ENCODE measurements at regions not wholly inside any gene's neighbourhood (a gene's known extent, or its start where the extent isn't known, plus 50 kb on each side); places are given as distances from the start of the nearest gene placed in this dataset.

DNA sequence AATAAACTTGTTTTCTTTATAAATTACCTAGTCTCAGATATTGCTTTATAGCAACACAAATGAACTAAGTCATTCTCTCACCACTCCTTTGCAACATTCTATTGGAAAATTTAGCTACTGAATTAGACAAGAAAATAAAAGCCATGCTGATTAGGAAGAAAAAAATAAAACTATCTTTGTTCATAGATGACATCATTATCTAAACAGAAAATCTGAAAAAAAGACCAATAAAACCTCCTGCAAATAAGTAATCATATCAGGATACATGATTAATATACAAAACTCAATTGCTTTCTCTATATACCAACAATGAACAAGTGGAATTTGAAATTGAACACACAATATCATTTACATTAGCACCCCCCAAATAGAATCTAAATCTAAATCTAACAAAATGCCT, 455.3 kb upstream of the KIF2A start:
- Histone ChIP-seq H3K27me3 (no peaks in the 10 kb centered on the region), H3K4me1 (no peaks in the 10 kb centered on the region), H3K9me3 (no peaks in the 10 kb centered on the region), H3K27ac (no peak overlapping the region), H3K4me3 (replicated peaks in 1 of 3) (no peak overlapping the region), H3K36me3 (no peaks in the 10 kb centered on the region)
- TF ChIP-seq POLR2A (IDR thresholded peaks at IDR 0.05) = no peak
- TF ChIP-seq, protein P1, sequence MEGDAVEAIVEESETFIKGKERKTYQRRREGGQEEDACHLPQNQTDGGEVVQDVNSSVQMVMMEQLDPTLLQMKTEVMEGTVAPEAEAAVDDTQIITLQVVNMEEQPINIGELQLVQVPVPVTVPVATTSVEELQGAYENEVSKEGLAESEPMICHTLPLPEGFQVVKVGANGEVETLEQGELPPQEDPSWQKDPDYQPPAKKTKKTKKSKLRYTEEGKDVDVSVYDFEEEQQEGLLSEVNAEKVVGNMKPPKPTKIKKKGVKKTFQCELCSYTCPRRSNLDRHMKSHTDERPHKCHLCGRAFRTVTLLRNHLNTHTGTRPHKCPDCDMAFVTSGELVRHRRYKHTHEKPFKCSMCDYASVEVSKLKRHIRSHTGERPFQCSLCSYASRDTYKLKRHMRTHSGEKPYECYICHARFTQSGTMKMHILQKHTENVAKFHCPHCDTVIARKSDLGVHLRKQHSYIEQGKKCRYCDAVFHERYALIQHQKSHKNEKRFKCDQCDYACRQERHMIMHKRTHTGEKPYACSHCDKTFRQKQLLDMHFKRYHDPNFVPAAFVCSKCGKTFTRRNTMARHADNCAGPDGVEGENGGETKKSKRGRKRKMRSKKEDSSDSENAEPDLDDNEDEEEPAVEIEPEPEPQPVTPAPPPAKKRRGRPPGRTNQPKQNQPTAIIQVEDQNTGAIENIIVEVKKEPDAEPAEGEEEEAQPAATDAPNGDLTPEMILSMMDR (IDR thresholded peaks at IDR 0.05) = no peak
- intact Hi-C loops (cut with DNase I) = no loop called here
- no peak for DNase-seq

DNA sequence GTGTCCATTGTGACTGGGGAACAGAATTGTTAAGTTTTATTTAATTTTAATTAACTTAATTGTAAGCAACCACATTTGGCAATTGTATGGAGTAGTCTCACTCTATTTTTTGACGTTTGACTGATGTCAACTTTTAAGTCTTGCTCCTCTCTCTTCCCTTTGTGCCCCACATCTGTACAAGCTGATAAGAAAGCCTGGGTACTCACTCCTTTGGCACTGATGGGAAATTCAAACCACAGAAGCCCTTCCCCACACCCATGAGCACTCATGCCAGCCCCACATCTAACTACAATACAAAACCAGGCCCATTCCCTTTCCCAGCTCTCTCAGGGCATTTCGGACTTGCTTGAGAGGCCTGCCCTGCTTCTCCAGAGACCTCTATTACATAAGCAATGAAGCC, 451.5 kb upstream of the KIF2A start:
- intact Hi-C loops (cut with DNase I) = no loop called here
- no peaks in the 10 kb centered on the region for H3K4me1 ChIP-seq
- H3K27me3 ChIP-seq = no peaks in the 10 kb centered on the region
- WGBS, 2 donors = 80 to 95% methylated on average over 2 of the region's 2 CpGs
- TF ChIP-seq, protein P1 (IDR thresholded peaks at IDR 0.05) = no peak
- TF ChIP-seq POLR2A (IDR thresholded peaks at IDR 0.05) = no peak
- no peaks in the 10 kb centered on the region for H3K9me3 ChIP-seq
- no peak overlapping the region for H3K4me3 ChIP-seq (replicated peaks in 1 of 3)
- DNase-seq = no peak
- no peaks in the 10 kb centered on the region for H3K36me3 ChIP-seq
- no peak overlapping the region for H3K27ac ChIP-seq

DNA sequence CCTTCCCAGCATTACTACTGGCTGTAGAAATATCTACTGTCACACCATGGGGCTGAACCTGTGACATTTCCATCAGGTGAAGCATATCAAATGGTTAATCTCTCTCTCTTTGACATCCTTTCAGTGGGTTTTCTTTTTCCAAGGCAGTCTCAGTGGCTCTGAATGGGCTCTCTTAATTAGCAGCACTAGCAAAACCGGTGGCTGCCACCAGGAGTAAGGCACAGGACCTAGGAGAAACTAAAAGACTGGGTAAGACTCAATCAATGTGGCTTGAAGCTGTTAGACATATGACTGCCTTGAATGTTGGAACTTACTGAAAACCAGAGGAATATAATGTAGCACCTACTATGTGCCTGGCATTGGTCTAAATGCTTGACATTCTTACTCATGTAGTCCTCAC, 445.0 kb upstream of the KIF2A start:
- Histone ChIP-seq H3K9me3 (no peaks in the 10 kb centered on the region), H3K4me1 (no peaks in the 10 kb centered on the region), H3K27me3 (no peaks in the 10 kb centered on the region), H3K27ac (no peak overlapping the region), H3K4me3 (replicated peaks in 1 of 3) (no peak overlapping the region), H3K36me3 (no peaks in the 10 kb centered on the region)
- TF ChIP-seq, protein P1 (IDR thresholded peaks at IDR 0.05) = no peak
- no peak for TF ChIP-seq POLR2A (IDR thresholded peaks at IDR 0.05)
- 44 to 60% methylated on average over 1 of the region's 1 CpG for WGBS, 2 donors
- intact Hi-C loops (cut with DNase I) = no loop called here
- no peak for DNase-seq

DNA sequence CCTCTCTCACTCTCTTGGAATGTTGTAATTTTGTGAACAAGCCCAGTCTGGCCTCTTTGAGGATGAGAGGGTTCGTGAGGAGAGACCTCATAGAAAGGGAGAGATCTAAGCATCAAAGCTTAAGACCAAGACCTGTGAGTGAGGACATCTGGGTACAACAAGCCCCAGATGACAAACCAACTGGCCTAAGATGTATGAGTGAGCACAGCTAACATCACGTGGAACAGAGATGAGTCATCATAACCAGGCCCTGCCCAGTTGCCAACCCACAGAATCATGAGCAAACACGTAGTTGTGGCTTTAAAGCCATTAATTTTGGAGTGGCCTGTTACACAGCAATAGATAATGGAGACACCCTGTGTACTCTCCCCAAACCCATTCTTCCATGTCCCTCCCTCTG, 439.1 kb upstream of the KIF2A start:
- Histone ChIP-seq H3K9me3 (no peaks in the 10 kb centered on the region), H3K27ac (no peak overlapping the region), H3K4me1 (no peaks in the 10 kb centered on the region), H3K36me3 (no peaks in the 10 kb centered on the region), H3K27me3 (no peaks in the 10 kb centered on the region), H3K4me3 (replicated peaks in 1 of 3) (no peak overlapping the region)
- intact Hi-C loops (cut with DNase I) = no loop called here
- no peak for TF ChIP-seq POLR2A (IDR thresholded peaks at IDR 0.05)
- TF ChIP-seq, protein P1 (IDR thresholded peaks at IDR 0.05) = no peak
- WGBS, 2 donors = 68% methylated on average over 3 of the region's 3 CpGs
- no peak for DNase-seq

DNA sequence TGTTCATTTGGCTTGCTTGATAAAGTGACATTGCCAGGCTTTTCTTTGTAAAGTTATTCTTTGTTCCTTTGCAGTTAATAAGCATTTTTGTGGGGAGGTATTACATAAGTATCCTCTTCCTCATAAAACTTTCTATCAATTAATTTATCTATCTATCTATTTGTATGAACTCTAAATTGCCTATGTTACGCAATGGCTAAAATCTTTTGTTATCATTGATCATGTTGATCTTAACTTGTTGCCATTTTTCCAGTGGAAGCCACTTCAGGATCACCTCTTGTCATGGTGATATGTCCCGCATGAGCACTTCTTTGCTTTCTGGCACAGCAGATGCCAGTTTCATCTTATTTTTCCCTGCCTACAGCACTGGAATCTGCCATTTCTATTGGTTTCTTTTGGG, 436.7 kb upstream of the KIF2A start:
- Histone ChIP-seq H3K9me3 (no peaks in the 10 kb centered on the region), H3K4me1 (no peaks in the 10 kb centered on the region), H3K4me3 (replicated peaks in 1 of 3) (no peak overlapping the region), H3K27me3 (no peaks in the 10 kb centered on the region), H3K27ac (no peak overlapping the region), H3K36me3 (no peaks in the 10 kb centered on the region)
- TF ChIP-seq, protein P1 (IDR thresholded peaks at IDR 0.05) = no peak
- TF ChIP-seq POLR2A (IDR thresholded peaks at IDR 0.05) = no peak
- 84 to 90% methylated on average over 2 of the region's 2 CpGs for WGBS, 2 donors
- intact Hi-C loops (cut with DNase I) = no loop called here
- no peak for DNase-seq
